NT2/D1 (cell line): ENCODE measurements at regions not wholly inside any gene's neighbourhood (a gene's known extent, or its start where the extent isn't known, plus 50 kb on each side); places are given as distances from the start of the nearest gene placed in this dataset.

Experiments
- DNase-seq: peaks from one replicate; pipeline ENCODE4 v3.0.0-alpha.2; 2011; ENCODE audit warnings: low read depth, low spot score
- H3K27me3 ChIP-seq: 2 replicates; pipeline ENCODE4 v1.6.0; 2011; ENCODE audit warnings: mild to moderate bottlenecking; ENCODE audit not compliant: insufficient read length, insufficient read depth
- H3K36me3 ChIP-seq: 2 replicates; pipeline ENCODE4 v1.6.1; 2011; ENCODE audit warnings: mild to moderate bottlenecking, low read length, mixed read lengths; ENCODE audit not compliant: insufficient read depth, insufficient read length
- H3K4me1 ChIP-seq: 2 replicates; pipeline ENCODE4 v1.5.1; 2011; ENCODE audit not compliant: insufficient read depth, insufficient read length
- H3K4me3 ChIP-seq: 2 replicates; pipeline ENCODE4 v1.5.1; 2011; ENCODE audit warnings: low read depth; ENCODE audit not compliant: insufficient read length
- H3K9ac ChIP-seq: 2 replicates; pipeline ENCODE4 v1.6.0; 2011; ENCODE audit warnings: low read depth; ENCODE audit not compliant: insufficient read length
- H3K9me3 ChIP-seq: 2 replicates; pipeline ENCODE4 v1.5.1; 2011; ENCODE audit warnings: mild to moderate bottlenecking, low read length; ENCODE audit not compliant: insufficient read depth
- SUZ12 ChIP-seq: IDR thresholded peaks from 2 replicates; pipeline ENCODE4 v1.6.1; 2011; ENCODE audit not compliant: insufficient read length, insufficient read depth; ENCODE audit errors: extremely low read depth
- YY1 ChIP-seq: IDR thresholded peaks from 2 replicates; pipeline ENCODE4 v1.6.1; 2011; ENCODE audit not compliant: insufficient read length, insufficient read depth
- ZNF274 ChIP-seq: IDR thresholded peaks from 2 replicates; pipeline ENCODE4 v1.6.1; 2011; ENCODE audit warnings: mild to moderate bottlenecking, low read depth, low read length

- H3K4me3 ChIP-seq, result no peak overlapping the region
- no peaks in the 10 kb centered on the region for H3K9me3 ChIP-seq
- no peak for DNase-seq
- H3K9ac ChIP-seq, result no peak overlapping the region
- no peaks in the 10 kb centered on the region for H3K36me3 ChIP-seq
- no peaks in the 10 kb centered on the region for H3K27me3 ChIP-seq
- TF ChIP-seq SUZ12, result no peak
- TF ChIP-seq YY1, result no peak
- TF ChIP-seq ZNF274, result no peak
- no peaks in the 10 kb centered on the region for H3K4me1 ChIP-seq
Measured at GRCh38 chr10:3514691-3515090, 270.3 kb downstream of the KLF6 start.

GRCh38 chr10:3512263-3512662 lies 272.7 kb downstream of the KLF6 start:
- Histone ChIP-seq H3K36me3 (no peaks in the 10 kb centered on the region), H3K9me3 (no peaks in the 10 kb centered on the region), H3K4me3 (no peak overlapping the region), H3K9ac (no peak overlapping the region), H3K4me1 (no peaks in the 10 kb centered on the region), H3K27me3 (no peaks in the 10 kb centered on the region)
- TF ChIP-seq ZNF274 (no peak), SUZ12 (no peak), YY1 (no peak)
- DNase-seq, result no peak

GRCh38 chr10:3511483-3511882 lies 273.5 kb downstream of the KLF6 start:
- Histone ChIP-seq H3K9ac (no peak overlapping the region), H3K4me1 (no peaks in the 10 kb centered on the region), H3K27me3 (no peaks in the 10 kb centered on the region), H3K4me3 (no peak overlapping the region), H3K36me3 (no peaks in the 10 kb centered on the region), H3K9me3 (no peaks in the 10 kb centered on the region)
- no peak for DNase-seq
- TF ChIP-seq YY1 (no peak), SUZ12 (no peak), ZNF274 (no peak)

- Histone ChIP-seq H3K4me1 (no peaks in the 10 kb centered on the region), H3K9ac (no peak overlapping the region)
- no peak for DNase-seq
Measured at GRCh38 chr10:3510741-3511140, 274.3 kb downstream of the KLF6 start.

GRCh38 chr10:3509355-3509754 lies 275.7 kb downstream of the KLF6 start:
- DNase-seq, result no peak

More at GRCh38 chr10:3510741-3511140, 274.3 kb downstream of the KLF6 start:
- Histone ChIP-seq H3K27me3 (no peaks in the 10 kb centered on the region), H3K36me3 (no peaks in the 10 kb centered on the region), H3K9me3 (no peaks in the 10 kb centered on the region), H3K4me3 (no peak overlapping the region)
- no peak for TF ChIP-seq SUZ12
- TF ChIP-seq ZNF274, result no peak
- no peak for TF ChIP-seq YY1

GRCh38 chr10:3503299-3503698 lies 281.7 kb downstream of the KLF6 start:
- no peak for TF ChIP-seq ZNF274
- H3K9me3 ChIP-seq, result no peaks in the 10 kb centered on the region
- H3K27me3 ChIP-seq, result no peaks in the 10 kb centered on the region
- no peak for DNase-seq
- no peak overlapping the region for H3K9ac ChIP-seq
- H3K36me3 ChIP-seq, result no peaks in the 10 kb centered on the region
- H3K4me3 ChIP-seq, result no peak overlapping the region
- peaks cover 4% of the 10 kb centered on the region for H3K4me1 ChIP-seq

More at GRCh38 chr10:3509355-3509754, 275.7 kb downstream of the KLF6 start:
- TF ChIP-seq SUZ12 (no peak), YY1 (no peak), ZNF274 (no peak)
- Histone ChIP-seq H3K9me3 (no peaks in the 10 kb centered on the region), H3K36me3 (no peaks in the 10 kb centered on the region), H3K27me3 (no peaks in the 10 kb centered on the region), H3K4me1 (no peaks in the 10 kb centered on the region), H3K4me3 (no peak overlapping the region), H3K9ac (no peak overlapping the region)

- Histone ChIP-seq H3K4me1 (peaks cover 4% of the 10 kb centered on the region), H3K9ac (no peak overlapping the region), H3K27me3 (no peaks in the 10 kb centered on the region), H3K4me3 (no peak overlapping the region), H3K36me3 (no peaks in the 10 kb centered on the region), H3K9me3 (no peaks in the 10 kb centered on the region)
- no peak for DNase-seq
- TF ChIP-seq ZNF274 (no peak), YY1 (no peak), SUZ12 (no peak)
Measured at GRCh38 chr10:3502673-3503072, 282.3 kb downstream of the KLF6 start.

GRCh38 chr10:3500408-3500856 lies 284.6 kb downstream of the KLF6 start:
- Histone ChIP-seq H3K4me3 (no peak overlapping the region), H3K4me1 (peaks cover 4% of the 10 kb centered on the region), H3K9ac (no peak overlapping the region), H3K27me3 (no peaks in the 10 kb centered on the region), H3K9me3 (no peaks in the 10 kb centered on the region), H3K36me3 (no peaks in the 10 kb centered on the region)
- no peak for DNase-seq
- TF ChIP-seq ZNF274 (no peak), YY1 (no peak), SUZ12 (no peak)
